GDM1 (cell line): ENCODE measurements at regions not wholly inside any gene's neighbourhood (a gene's known extent, or its start where the extent isn't known, plus 50 kb on each side); places are given as distances from the start of the nearest gene placed in this dataset.
"Not testable (repeated sequence)": the region's sequence is repeated elsewhere in the genome, so short reads cannot be mapped to it uniquely, and the experiment has no call there.

Source experiments
- DNase-seq: peaks from one replicate; lab custom pipeline; 2025; lab: John Stamatoyannopoulos, UW

GRCh38 chr2:239742377-239742776 is 282.8 kb downstream of the NDUFA10 start:
- DNase-seq = no peak

- DNase-seq = no peak
Measured at GRCh38 chr2:239739206-239739605, 285.9 kb downstream of the NDUFA10 start.

- no peak for DNase-seq
Measured at GRCh38 chr2:239738159-239738558, 287.0 kb downstream of the NDUFA10 start.

GRCh38 chr2:239737144-239737463 is 288.0 kb downstream of the NDUFA10 start:
- no peak for DNase-seq

- no peak for DNase-seq
Measured at GRCh38 chr2:239736358-239737143, 288.6 kb downstream of the NDUFA10 start.

- DNase-seq = no peak
Measured at GRCh38 chr2:239735829-239736357, 289.2 kb downstream of the NDUFA10 start.

- DNase-seq = no peak
Measured at GRCh38 chr2:239735131-239735828, 289.9 kb downstream of the NDUFA10 start.

GRCh38 chr2:239734436-239735005 is 290.6 kb downstream of the NDUFA10 start:
- no peak for DNase-seq

GRCh38 chr2:239732666-239733010 is 292.5 kb downstream of the NDUFA10 start:
- DNase-seq = no peak

- DNase-seq = no peak
Measured at GRCh38 chr2:239731998-239732665, 293.0 kb downstream of the NDUFA10 start.

GRCh38 chr2:239731422-239731821 is 293.7 kb downstream of the NDUFA10 start:
- no peak for DNase-seq

- DNase-seq = no peak
Measured at GRCh38 chr2:239730897-239731296, 294.2 kb downstream of the NDUFA10 start.

- not testable (repeated sequence) for DNase-seq
Measured at GRCh38 chr2:239730567-239730882, 294.6 kb downstream of the NDUFA10 start.

- no peak for DNase-seq
Measured at GRCh38 chr2:239729681-239730566, 295.2 kb downstream of the NDUFA10 start.

- no peak for DNase-seq
Measured at GRCh38 chr2:239729151-239729550, 296.0 kb downstream of the NDUFA10 start.

GRCh38 chr2:239728751-239729150 is 296.4 kb downstream of the NDUFA10 start:
- no peak for DNase-seq

GRCh38 chr2:239727776-239728600 is 297.2 kb downstream of the NDUFA10 start:
- DNase-seq = no peak

GRCh38 chr2:239727182-239727775 is 297.9 kb downstream of the NDUFA10 start:
- DNase-seq = no peak

- DNase-seq = no peak
Measured at GRCh38 chr2:239726631-239727181, 298.4 kb downstream of the NDUFA10 start.

- DNase-seq = no peak
Measured at GRCh38 chr2:239726091-239726591, 299.0 kb downstream of the NDUFA10 start.
